HG02970 (cell line): ENCODE measurements at regions not wholly inside any gene's neighbourhood (a gene's known extent, or its start where the extent isn't known, plus 50 kb on each side); places are given as distances from the start of the nearest gene placed in this dataset.
"Not testable (repeated sequence)": the region's sequence is repeated elsewhere in the genome, so short reads cannot be mapped to it uniquely, and the experiment has no call there.

Experiments
- ATAC-seq: cut with Tn5 transposase; IDR thresholded peaks from one replicate; pipeline ENCODE4 v1.9.1; 2021; ENCODE audit warnings: mild to moderate bottlenecking, moderate library complexity, moderate number of reproducible peaks; ENCODE audit not compliant: unreplicated experiment, low FRiP score

DNA sequence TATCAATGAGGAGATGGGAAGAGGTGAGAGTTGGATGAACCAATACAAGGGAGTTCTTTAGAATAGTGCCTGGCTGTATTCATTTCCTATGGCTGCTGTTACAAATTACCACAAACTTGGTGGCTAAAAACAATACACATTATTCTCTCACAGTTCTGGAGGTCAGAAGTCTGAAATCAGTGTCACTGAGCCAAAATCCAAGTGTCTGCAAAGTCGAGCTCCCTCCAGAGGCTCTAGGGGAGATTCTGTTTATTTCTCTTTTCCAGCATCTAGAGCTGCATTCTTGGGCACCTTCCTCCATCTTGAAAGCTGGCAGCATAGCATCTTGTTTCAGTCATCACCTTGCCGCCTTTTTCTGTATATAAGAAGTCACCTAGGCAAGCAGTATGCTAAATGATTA is 55.7 kb upstream of the TERB2 start:
- ATAC-seq, result not testable (repeated sequence)

DNA sequence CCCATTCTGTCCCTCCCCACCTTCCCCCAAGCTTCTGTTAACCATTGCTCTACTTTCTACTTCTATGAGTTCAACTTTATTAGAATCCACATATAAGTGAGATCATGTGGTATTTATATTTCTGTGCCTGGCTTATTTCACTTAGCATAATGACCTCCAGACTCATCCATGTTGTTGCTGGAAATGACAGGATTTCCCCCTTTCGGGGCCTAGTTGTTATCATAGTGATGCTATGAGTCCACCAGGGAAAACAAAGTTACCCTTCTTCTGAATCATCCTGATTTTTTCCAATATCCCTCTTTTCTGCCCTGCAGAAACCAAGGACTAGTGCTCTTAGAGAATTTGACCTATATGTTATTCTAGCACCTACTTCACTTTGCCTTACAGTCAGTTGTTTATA is 53.2 kb upstream of the TERB2 start:
- ATAC-seq, result not testable (repeated sequence)

- not testable (repeated sequence) for ATAC-seq
Measured at GRCh38 chr15:44904651-44905340, 51.7 kb upstream of the TERB2 start.
